BE2C (cell line): ENCODE measurements at regions not wholly inside any gene's neighbourhood (a gene's known extent, or its start where the extent isn't known, plus 50 kb on each side); places are given as distances from the start of the nearest gene placed in this dataset.
"Not testable (repeated sequence)": the region's sequence is repeated elsewhere in the genome, so short reads cannot be mapped to it uniquely, and the experiment has no call there.

Experiments
- DNase-seq: peaks from one replicate; pipeline ENCODE4 v3.0.0-alpha.2; 2020
- H3K27me3 ChIP-seq: fragments of 250-450 bp; sonication (Bioruptor Pico); 2 replicates; pipeline ENCODE4 v1.5.1; 2020; ENCODE audit warnings: mild to moderate bottlenecking
- H3K36me3 ChIP-seq: fragments of 250-450 bp; sonication (Bioruptor Pico); 2 replicates; pipeline ENCODE4 v1.5.1; 2020; ENCODE audit warnings: mild to moderate bottlenecking
- H3K4me1 ChIP-seq: fragments of 250-450 bp; sonication (Bioruptor Pico); 2 replicates; pipeline ENCODE4 v1.5.1; 2020
- H3K4me3 ChIP-seq: 2 replicates; pipeline ENCODE4 v1.5.1; 2011; ENCODE audit warnings: low read depth, low read length
- H3K9me3 ChIP-seq: fragments of 250-450 bp; sonication (Bioruptor Pico); 2 replicates; pipeline ENCODE4 v1.5.1; 2020
- CTCF ChIP-seq: IDR thresholded peaks from 2 replicates; pipeline ENCODE4 v1.5.1; 2012; ENCODE audit warnings: mild to moderate bottlenecking, low read depth, low read length

DNA sequence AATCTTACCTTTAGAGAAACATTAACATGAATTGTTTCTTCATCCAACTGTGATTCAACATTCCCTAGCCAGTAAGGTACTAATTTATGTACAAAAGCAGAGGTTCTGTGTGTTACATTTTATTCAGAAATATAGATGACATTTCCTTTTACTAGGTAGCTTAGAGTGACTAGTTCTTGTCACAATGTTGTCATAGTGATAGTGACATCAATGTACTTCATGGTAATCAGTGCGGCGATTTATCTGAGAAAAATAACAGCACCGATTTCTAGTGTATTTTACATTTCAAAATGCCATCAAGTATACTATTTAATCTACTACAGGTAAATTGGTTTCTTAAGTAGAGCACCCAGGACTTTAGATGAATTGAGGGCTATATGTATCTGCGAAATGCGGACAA lies 72.1 kb upstream of the DGKB start:
- no peaks in the 10 kb centered on the region; the same call in 1 of the 2 replicates for H3K4me1 ChIP-seq
- H3K27me3 ChIP-seq = no peaks in the 10 kb centered on the region
- no peak overlapping the region for H3K4me3 ChIP-seq
- H3K9me3 ChIP-seq = no peaks in the 10 kb centered on the region
- TF ChIP-seq CTCF = no peak
- no peaks in the 10 kb centered on the region for H3K36me3 ChIP-seq
- no peak for DNase-seq

DNA sequence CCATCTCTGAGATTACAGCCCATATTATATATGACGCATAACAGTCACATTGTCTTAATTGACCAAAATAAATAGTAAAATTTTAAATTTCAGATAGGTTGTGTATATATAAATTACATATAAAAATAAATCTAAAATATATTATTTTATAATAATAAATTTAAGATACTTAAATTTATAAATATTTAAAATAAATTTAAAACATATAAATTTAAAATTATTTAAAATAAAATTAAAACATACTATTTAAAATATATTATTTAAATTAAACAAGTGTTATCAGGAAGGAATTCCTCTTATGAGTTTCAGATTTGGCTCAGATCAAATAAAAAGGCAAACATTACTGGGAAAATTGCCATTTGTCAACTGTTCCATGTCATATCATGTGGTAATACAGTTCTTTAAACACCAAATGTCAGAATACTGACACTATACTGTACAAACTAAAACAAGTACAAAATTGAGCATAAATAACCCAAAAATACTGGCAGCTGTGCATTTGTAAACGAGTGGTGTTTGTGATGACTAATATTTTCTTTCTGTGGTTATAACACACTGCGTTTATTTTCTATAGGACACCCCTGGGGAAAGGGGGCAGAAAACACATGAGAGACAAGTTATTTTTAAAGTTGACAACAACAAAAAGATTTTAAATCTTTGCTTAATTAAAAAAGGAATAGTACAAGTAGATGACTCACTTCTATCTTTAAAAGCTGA lies 71.3 kb upstream of the DGKB start:
- TF ChIP-seq CTCF = no peak
- H3K4me3 ChIP-seq = no peak overlapping the region
- H3K4me1 ChIP-seq = no peaks in the 10 kb centered on the region; the same call in 1 of the 2 replicates
- DNase-seq = no peak
- H3K9me3 ChIP-seq = no peaks in the 10 kb centered on the region
- no peaks in the 10 kb centered on the region for H3K27me3 ChIP-seq
- H3K36me3 ChIP-seq = no peaks in the 10 kb centered on the region

GRCh38 chr7:14971678-14972077 lies 69.1 kb upstream of the DGKB start:
- not testable (repeated sequence) for H3K4me3 ChIP-seq, H3K9me3 ChIP-seq, H3K4me1 ChIP-seq, H3K36me3 ChIP-seq, DNase-seq, H3K27me3 ChIP-seq

DNA sequence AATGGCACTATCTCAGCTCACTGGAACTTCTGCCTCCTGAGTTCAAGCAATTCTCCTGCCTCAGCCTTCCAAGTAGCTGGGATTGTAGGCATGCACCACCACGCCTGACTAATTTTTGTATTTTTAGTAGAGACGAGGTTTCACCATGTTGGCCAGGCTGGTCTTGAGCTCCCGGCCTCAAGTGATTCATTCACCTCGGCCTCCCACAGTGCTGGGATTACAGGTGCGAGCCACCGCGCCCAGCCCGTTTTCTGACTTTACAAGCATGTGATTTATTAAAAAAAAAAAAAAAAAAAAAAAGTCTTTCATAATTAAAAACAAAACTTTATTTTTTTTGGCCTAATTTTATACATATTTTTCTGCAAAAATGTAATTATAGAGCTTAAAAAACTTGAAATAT lies 64.8 kb upstream of the DGKB start:
- H3K4me3 ChIP-seq, H3K36me3 ChIP-seq, DNase-seq, H3K27me3 ChIP-seq, H3K9me3 ChIP-seq, H3K4me1 ChIP-seq: not testable (repeated sequence)

DNA sequence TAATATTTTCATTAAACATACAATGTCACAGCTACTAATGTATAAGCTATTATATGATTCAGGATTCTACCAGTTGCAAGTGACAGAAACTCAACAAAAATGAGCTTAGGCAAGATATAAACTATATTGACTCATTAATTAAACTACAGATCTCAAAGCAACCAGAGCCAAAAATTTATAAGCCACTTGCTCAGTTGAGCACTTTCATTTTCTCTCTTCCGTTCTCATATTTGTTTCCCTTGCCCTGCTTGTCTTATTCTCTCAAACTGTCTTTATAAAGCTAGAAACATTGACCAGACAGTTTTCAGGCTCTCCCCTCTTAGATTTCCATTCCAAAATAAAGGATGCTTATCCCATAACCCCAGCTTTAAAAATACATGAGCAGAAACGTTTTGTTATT lies 60.2 kb upstream of the DGKB start:
- no peak for TF ChIP-seq CTCF
- Histone ChIP-seq H3K4me3 (no peak overlapping the region), H3K9me3 (no peaks in the 10 kb centered on the region), H3K27me3 (no peaks in the 10 kb centered on the region), H3K36me3 (no peaks in the 10 kb centered on the region), H3K4me1 (peaks cover 6% of the 10 kb centered on the region)
- DNase-seq = no peak

GRCh38 chr7:14960721-14961120 lies 58.2 kb upstream of the DGKB start:
- Histone ChIP-seq H3K36me3 (no peaks in the 10 kb centered on the region), H3K4me3 (no peak overlapping the region), H3K4me1 (peaks cover 6% of the 10 kb centered on the region), H3K27me3 (no peaks in the 10 kb centered on the region), H3K9me3 (no peaks in the 10 kb centered on the region)
- peak; percentile 19 for DNase-seq
- no peak for TF ChIP-seq CTCF

DNA sequence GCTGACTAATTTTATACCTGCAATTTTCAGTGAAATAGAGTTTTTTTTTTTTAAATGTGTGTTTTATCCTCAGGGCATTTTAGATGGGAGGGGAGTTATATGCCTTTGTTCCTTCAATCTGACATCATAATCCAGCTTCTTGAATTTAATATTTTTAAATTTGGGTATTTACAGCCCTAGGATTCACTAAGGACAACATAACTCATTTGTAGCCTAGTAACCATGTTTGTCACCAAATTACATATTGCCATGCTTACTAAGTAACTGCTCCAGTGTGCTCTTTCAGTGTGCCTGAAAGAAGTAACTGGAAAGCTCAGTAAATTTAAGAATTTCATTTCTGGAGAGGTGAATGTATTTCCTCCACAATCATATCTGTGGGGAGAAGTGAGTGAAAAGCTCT lies 56.8 kb upstream of the DGKB start:
- TF ChIP-seq CTCF = no peak
- Histone ChIP-seq H3K4me3 (no peak overlapping the region), H3K36me3 (no peaks in the 10 kb centered on the region), H3K27me3 (no peaks in the 10 kb centered on the region), H3K9me3 (no peaks in the 10 kb centered on the region), H3K4me1 (peaks cover 6% of the 10 kb centered on the region)
- no peak for DNase-seq
